Hippocampal formation (tissue), 2 donors: ENCODE measurements at regions not wholly inside any gene's neighbourhood (a gene's known extent, or its start where the extent isn't known, plus 50 kb on each side); places are given as distances from the start of the nearest gene placed in this dataset.
"Not testable (repeated sequence)": the region's sequence is repeated elsewhere in the genome, so short reads cannot be mapped to it uniquely, and the experiment has no call there.

ENCODE experiments used
- DNase-seq, 2 donors: peaks; one replicate each; lab custom pipeline; 2025; lab: John Stamatoyannopoulos, UW

DNA sequence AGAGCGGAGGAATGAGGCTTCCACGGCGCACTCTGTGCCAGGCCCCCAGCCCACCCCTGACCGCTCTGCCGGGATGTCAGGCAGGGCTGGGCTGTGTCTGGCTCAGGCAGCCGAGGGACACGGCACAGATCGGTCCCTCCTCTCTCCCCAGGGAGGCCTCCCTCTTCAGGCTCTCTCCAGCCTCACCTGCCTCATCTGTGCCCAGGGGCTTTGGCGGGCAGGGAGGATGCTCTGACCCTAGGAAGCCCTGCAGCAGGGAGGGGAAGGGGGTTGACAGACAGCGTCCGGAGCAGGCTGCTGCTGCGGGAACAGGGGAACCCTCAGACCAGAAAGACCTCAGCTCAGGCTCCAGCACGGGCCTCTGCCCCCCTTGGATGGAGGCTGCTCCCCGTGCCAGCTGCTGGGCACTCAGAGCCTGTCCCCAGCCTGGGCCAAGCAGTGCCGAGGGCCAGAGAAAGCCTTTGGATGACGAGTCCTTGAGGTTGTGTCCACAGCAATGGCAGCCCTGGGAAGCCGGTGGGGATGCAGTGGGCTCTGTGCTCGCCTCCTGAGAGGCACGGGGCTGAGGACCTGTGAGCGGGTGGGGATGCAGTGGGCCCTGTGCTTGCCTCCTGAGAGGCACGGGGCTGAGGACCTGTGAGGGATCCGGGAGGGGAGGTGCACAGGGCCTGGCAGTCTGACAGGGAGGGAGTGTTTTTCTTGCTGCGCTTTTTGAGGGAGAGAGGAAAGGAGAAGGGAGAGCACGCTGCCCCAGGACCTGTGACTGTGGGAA, 66.9 kb downstream of the FOXL3 start:
- DNase-seq: no peak

DNA sequence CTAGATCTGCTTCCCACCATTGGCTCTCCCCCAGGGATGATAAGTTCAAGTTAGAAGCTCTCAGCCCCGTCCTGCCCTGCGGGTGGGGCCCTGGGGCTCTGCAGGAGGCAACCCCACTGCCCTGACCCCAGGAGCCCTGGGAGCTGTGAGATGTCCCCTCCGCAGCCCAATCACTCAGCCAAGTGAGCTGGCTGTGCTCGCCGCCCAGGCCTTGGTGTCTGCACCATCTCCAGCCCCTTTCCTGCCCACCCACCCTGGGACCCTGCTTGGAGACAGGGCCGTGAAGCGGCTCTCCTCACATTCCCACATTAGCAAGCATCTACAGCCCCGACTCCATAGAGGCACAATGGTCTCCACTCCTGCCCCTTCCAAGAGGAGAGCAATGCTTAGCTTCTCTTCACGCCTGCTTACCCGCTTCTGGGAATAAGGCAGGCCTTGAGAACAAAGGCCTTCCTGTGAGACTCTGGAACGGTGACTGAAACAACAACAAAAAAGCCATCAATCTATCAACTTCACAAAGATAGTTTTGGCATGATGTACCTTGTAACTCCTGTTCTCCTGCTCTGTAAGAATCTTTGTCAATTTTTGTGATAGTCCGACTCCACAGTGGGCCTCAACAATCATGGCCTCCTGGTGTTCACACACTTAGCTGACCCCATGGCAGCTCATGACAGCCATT, 67.7 kb downstream of the FOXL3 start:
- no peak for DNase-seq

DNA sequence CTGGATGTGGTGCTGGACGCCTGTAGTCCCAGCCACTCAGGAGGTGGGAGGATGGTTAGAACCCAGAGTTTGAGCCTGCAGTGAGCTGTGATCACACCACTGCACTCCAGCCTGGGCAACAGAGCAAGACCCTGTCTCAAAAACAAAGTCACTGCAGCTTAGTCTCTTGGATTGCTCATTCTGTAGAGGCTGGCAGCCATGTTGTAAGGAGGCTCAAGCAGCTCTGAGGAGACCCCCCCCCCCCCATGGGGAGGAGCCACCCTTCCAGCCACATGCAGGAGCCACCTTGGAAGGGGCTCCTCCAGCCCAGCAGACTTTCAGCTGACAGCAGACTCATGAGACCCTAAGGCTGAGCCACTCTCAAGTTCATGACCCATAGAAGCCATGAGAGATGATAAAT, 68.4 kb downstream of the FOXL3 start:
- no peak for DNase-seq

DNA sequence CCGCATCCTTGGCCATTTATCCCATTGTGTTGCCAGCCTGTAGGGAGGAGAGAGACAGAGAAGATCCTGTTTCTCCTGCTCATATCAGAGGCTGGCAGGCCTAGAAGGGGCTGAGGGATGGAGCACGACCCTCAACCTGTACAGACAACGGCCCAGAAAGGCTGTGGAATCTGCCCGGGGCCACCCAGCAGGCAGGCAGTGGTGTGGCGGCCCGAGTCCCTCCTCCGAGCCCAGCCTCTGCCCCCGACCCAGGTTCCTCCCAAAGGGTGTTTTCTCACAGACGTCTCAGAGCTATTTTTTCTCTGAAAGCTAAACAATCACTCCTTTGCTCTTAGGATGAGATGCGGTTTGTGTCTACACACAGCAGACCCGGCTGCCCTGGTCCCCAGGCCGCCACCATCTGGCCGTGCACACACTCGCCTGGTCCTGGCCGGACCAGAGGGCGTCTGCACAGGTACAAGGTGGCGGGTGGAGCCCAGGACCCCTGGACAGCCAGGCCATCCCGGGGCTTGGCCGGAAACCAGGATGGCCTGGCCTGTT, 69.3 kb downstream of the FOXL3 start:
- no peak for DNase-seq

DNA sequence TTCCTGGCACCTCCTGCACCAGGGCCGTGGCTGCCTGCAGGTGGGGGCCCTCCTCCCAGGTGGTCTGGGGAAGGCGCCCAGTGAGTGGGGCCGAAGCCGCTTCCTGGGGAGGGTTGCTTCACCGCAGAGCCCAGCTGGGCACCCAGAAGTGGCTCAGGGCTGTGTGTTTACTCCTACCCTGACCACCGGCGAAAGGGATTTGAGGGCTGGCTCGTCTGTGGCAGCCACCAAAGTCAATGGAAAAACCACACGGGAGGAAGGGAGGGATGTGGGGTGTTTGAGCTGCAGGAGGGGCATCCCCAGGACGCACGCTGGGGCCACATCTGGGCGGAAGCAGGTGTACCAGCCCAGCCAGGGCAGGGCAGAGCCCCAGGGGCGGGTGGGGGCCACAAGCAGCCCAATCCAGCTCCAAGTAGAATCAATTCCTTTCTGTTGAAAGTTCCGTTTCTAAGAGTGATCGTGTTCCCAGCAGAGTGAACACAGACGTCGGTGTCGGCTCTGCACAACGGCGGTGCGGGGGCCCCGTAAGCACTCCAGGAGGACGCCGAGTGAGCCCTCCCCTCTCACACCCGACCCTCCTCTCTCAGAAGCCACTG, 69.9 kb downstream of the FOXL3 start:
- DNase-seq: no peak

DNA sequence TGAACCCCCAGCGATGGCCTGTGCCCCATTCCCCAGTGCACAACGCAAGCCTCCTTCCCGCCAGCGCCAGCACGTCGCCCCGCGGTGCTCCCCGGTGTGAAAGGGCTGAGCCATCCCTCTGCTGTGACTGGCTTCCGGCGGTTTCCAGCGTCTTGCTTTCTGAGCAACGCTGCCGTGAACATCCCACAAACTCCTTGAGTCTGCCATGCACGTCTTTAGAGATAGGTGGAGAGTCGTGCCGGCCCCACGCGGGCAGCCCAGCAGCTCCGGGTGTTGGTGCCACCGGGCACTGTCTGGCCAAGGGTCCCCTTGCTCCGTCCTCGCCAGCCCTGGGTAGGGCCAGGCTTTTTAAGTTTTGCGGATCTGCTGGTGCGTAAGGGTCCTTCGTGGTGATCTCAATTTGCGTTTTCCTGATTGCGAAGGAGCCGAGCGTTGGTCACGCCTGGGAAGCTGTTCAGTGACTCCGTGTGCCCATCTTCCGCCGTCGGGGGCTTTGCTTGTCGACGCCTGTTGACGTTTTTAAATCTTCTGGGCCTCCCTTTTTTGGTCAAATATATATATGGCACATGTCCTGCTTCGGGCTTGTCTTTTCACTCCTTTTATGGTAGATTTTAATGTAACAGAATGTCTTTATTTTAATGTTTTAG, 70.6 kb downstream of the FOXL3 start:
- DNase-seq: no peak

DNA sequence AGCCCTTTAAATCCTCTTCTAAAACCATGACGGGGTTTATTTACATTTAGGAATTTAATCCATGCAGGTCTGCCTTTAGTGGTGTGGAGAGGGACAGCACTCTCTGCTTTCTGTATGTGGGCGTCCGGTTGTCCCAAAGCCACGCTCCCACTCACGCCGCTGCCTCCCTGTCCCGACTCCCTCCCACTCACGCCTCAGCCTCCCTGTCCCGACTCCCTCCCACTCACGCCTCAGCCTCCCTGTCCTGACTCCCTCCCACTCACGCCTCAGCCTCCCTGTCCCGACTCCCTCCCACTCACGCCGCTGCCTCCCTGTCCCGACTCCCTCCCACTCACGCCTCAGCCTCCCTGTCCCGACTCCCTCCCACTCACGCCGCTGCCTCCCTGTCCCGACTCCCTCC, 71.2 kb downstream of the FOXL3 start:
- not testable (repeated sequence) for DNase-seq

DNA sequence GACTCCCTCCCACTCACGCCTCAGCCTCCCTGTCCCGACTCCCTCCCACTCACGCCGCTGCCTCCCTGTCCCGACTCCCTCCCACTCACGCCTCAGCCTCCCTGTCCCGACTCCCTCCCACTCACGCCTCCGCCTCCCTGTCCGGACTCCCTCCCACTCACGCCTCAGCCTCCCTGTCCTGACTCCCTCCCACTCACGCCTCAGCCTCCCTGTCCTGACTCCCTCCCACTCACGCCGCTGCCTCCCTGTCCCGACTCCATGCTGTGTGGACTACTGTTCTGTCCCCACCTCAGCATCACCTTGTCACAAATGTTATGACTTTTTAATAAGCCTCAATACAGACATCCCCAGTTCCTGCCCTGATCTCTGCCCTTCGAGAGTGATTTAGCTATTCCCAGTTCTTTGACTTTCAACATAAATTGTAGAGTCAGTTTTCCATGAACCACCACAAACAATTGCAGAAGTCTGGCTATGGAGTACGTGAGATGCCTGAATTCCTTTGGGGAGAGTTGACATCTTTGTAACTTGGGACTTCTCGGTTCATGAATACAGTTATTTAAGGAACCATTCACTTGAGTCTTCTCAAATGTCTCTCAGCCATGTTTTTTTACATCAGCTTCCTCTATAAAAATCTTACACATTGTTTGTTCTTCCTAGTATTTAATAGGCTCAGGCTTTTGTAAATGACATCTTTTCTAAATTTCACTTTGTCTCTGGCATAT, 71.9 kb downstream of the FOXL3 start:
- no peak for DNase-seq

DNA sequence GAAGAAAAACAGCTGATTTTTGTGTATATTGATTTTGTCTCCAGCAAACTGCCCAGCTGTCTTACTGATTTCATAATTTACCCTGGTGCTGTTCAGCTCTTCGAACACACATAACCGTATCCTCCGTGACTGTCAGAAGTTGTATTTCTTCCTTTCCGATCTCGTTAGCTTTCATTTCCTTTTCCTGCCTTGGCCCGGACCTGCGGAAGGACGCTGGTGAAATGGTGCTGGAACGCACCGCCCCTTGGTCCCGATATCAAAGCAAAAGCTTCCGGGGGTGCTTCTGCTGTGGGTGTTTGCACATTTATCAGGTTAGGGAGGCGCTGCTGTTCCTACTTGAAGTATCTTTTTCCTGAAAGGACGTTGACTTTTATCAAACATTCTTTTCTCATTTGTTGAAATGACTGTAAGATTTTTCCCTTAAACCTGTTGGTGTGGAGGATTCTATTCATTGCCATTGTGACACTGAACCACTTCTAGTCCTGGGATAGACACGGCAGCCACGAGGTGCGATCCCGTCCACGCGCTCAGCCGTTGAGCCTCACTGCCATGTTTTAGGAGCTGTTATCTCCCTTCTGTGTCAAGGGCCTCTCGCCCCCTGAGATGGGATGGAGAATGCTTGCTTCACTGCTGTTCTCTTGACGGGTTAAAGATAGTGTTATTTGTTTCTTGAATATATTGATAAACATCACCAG, 72.6 kb downstream of the FOXL3 start:
- DNase-seq: no peak

DNA sequence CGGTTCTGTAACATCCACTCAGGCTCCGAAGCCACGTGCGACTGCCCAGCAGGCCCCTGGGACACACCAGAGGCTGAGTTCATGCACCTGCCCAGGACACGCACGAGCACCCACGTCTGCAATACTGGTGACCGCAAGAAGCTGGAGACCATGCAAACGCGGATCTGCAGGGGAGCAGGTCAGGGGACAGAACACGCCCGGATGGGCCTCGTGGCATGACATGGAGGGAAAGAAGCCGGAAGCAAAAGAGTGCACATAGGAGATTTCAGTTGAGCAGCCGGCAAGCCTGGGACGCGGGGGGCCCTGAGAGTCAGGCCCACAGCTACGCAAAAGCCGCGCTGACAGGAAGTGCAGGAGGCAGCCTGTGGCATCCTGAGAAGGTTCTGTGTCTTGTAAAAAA, 73.7 kb downstream of the FOXL3 start:
- DNase-seq: no peak

DNA sequence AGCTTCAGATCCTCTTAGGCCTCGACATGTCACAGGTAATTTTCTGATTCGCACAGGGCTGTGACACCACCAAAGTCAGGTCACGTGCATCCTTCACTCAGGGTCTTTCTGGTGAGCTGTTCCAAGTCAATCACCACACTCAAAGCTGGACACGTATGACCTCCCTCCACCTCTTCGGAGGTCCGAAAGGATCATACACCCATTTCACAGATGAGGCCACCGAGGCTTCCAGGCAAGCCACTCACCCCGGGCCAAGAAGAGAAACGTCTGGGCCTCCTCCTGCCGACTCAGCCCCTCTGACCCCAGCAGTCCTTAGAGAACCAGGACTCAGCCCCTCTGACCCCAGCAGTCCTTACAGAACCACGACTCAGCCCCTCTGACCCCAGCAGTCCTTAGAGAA, 74.6 kb downstream of the FOXL3 start:
- DNase-seq: no peak

DNA sequence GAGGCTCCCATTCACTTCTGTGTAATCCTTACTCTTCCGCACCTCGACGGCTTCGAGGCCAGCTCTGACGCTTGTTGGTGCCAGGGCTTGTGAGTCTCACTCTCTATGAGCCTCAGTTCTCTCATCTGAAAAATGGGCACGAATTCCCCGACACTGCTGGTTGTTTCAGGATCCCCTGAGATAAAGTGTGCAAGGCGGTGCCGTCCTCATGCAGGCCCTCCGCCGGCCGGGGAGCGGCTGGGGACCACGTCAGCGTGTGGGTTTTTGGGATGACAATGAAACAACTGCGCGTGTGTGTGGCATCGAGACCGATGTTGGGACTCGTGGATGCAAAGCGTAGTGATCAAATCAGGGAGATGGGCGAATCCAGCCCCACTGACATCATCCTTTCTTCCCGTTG, 75.6 kb downstream of the FOXL3 start:
- DNase-seq: no peak

DNA sequence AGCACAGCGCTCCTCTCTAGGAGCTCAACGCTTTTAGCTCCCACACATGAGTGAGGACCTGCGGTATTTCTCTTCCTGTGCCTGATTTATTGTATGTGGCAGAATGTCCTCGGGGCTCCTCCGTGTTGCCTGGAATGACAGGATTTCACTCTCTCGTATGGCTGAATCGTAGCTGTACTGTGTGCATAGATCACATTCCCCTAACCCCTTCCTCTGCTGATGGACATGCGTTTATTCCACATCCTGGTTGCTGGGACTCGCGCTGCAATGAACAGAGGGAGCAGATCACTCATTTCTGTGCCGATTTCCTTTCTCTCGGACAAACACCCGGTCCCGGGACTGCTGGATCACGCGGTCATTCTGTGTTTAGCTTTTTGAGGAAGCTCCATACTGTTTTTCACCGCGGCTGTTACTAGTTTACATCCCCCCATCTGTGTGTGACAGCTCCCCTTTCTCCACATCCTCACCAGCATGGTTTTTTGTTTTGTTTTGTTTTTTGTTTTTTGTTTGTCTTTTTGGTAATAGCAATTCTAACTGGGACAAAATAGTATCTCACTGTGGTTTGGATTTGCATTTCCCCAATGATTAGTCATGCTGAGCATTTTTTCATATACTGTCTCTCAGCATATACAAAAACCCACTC, 76.3 kb downstream of the FOXL3 start:
- no peak for DNase-seq

DNA sequence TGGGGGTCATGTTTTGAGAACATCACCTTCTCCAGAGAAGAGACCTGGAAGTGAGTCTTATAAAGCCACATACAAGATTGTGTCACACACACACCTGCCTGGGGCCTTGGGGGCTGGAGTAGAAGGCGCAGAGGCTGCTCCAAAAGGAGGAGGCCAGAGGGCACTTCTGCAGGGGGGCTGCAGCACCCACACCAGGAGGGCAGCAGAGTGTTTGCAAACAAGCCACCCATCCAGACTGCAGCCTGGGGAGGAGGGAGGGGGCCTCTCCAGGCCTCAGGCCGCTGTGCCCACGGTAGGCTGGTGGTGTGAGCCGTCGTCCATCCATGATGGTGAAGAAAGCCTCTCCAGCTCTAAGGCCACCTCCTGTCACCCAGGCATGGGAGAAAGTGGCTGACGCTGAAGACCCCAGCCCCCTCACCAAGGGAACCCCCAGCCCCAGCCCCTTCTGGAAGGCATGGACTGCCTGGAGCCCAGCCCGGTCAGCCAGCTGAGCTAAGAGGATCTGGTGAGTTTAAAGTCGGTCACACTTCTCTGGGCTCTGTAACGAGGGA, 77.5 kb downstream of the FOXL3 start:
- no peak for DNase-seq

DNA sequence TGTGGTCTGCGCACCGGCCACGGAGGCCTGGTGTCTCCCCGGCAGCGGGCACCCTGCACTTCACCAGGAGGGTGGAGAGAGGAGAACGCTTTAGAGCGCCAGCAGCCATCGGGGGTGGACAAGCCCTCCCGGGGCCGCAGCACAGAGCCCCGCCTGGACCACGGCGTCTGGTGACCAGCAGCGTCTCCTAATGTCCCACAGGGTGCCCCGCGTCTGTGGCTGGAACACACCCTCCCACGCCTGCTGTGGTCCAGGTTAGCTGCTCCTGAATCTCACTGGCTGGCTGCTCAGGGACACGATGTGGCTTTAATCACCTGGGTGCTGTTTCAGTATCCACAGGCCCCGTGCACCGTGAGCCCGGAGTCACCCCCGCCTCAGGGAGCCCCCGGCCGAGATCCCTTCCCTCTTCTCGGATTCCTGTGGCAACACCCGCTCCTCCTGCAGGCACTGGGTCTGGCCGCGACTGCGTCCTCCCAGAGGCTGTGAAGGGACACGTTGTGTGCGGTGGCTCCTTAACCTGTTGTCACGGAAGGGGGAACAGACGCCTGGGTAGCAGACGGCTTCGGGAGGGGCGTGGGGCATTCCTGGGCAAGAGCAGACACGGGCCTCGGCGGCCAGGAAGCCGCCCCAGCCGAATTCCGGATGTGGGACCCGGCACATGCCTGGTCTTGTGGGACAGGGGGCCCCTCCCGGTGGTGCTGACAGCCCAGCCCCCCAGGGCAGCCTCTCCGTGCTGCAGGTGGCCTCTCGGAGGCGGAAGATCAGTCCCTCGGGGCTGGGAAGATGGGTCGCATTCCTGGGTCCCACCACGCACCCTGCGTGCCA, 78.9 kb downstream of the FOXL3 start:
- DNase-seq: no peak

DNA sequence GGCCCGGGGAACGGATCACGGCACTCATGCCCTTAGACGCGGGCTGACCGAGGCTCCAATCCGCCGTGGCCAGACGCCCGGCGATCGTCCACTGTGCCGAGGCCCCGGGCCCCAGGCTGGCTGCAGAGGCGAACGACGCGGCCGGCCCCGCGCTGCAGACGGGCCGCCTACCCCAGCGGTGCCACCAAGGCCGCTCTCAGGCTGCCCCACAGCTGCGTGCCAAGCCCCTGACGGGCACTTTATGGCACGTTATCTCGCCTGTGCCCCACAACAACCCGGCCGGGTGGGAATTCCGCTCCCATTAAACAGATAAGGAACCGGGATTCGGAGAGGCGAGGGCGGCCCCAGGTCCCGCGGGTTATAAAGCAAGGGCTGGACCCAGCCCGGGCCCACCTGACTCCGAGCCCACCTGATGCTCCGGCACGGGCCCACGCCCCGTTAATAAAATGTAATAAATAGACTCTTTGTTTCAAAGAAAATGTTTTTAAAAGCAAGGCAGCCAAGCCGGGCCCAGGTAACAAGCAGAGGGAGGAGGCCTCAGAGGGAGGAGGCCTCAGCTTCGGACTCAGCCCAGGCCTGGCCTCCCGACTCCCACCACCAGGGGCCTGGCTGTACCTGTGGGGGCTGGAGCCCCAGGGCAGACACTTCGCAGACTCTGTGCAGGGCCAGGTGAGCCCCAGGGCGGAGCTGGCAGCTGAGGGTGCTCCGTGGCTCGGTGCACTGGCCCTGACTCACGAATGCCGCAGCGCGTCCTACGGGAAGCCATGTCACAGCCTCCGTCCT, 79.7 kb downstream of the FOXL3 start:
- DNase-seq: no peak

DNA sequence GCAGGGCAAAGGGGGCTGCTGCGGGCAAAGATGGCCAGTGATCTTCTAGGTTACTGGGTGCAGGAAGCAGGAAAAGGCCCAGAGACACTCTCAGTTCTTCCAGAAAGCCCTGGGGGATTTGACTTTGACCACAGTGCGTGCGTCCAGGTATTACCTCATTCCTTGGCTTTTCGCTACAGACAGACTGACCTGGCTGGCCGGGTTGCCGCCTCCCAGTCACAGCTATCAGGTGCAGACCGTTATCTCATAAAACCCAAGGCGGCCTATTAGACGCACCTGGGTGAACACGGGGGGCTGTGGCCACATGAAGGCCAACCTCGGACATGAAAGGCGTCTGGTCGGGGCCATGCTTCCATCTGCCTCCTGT, 80.3 kb downstream of the FOXL3 start:
- DNase-seq: no peak

DNA sequence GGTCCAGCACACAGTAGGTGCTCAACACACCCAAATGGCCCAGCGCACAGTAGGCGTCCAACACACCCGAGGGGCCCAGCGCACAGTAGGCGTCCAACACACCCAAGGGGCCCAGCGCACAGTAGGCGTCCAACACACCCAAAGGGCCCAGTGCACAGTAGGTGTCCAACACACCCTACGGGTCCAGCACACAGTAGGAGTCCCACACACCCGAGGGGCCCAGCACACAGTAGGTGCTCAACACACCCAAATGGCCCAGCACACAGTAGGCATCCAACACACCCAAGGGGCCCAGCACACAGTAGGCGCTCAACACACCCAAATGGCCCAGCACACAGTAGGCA, 80.8 kb downstream of the FOXL3 start:
- DNase-seq: no peak
